ENCODE measurements at regions not wholly inside any gene's neighbourhood (a gene's known extent, or its start where the extent isn't known, plus 50 kb on each side); places are given as distances from the start of the nearest gene placed in this dataset.

GRCh38 chr7:70986297-70986696 is 145.6 kb upstream of the GALNT17 start:
- DNase-seq, result no peak

DNA sequence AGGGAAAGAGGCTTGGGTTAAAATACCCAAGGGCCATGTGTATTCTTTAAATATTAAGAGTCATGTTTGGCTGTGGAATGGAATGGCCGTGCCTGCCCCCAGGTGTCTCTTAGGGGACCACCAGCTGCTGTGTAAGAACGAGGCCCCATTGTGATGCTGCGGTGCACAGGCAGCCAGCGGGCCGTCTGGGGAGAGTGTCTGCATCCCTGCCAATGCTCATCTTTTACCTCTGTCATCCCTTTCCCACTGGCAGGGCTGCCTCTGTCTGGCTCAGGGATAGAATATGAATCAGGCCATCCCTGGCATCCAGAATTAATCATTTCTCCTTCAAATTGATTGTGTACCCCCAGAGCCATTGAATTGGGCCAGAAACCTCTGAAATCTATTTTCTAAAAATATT is 137.8 kb upstream of the GALNT17 start:
- no peak for DNase-seq

GRCh38 chr7:70997261-70997660 is 134.7 kb upstream of the GALNT17 start:
- peak; percentile 88 to 91 for DNase-seq

DNA sequence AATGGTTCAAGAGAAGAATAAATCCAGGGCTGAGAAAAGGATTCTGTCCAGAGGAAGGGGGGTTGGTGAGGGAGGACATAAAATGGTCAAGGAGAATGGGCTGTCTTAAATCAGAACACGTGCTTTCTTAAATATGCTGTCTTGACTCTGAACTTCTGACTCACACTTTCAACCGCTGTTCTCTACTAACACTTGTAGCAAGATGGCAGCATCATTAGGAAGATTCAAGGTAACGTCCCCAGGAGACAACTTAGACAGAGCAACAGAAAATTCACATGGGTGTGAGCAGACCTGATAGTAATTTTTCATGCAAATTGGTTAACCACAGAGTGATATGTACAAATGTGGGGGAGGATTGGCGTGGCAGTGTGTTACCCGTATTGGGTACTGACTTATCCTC is 126.8 kb upstream of the GALNT17 start:
- DNase-seq, result no peak

DNA sequence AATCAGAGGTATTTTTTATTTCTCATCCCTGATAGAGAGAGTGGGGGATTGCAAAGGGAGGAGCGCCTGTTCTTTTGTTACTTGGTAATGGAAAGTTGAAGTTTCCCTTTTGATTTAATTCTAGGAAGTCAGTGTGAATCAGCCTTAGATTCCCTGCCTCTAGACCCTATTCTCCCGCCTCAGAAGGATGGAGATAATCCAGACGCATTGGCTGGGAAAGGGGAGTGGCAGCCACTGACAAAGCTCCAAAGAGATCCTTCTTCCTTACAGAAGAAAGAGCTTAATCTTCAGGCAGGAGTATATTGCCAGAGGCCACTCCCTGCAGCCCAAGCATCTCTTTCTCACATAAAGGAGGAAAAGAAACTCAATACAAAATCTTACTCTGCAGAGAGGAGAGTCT is 122.3 kb upstream of the GALNT17 start:
- no peak for DNase-seq

GRCh38 chr7:71015252-71015900 is 116.6 kb upstream of the GALNT17 start:
- DNase-seq, result peak in 1 of 2 donors; percentile 16

DNA sequence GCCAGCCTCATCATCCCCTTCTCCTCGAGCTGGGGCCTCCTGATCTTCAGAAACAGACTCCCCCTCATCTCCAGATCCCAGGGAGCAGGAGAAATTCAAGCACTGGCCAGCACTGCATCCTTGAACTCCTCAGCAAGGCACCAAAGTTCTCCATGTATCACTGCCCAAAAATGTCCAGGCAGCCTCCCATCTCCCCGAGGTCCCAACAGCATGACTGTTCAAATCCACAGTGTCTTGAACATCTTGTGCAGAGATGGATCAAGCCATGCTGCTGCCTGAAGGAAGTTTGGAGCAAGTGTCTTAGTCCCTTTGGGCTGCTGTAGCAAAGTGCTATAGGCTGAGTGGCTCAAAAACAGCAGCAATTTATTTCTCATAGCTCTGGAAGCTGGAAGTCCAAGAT is 115.5 kb upstream of the GALNT17 start:
- no peak for DNase-seq

DNA sequence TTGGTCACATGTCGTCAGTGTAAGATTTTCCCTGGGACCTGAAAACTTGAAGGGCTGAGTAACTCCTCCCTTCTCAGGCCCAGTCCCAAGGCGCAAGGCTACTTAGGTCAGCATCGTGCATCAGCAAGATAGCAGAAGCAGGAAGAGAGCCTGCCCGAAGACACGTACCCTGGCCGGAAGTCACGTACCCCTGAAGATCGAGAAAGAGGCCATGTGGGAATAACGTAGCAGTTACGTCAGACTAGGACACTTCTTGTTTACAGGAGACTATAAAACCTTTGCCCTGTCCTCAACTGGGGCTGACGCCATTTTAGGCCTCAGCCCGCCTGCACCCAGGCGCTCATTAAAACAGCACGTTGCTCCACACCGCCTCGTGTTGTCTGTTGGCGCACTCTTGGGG is 114.3 kb upstream of the GALNT17 start:
- no peak for DNase-seq

DNA sequence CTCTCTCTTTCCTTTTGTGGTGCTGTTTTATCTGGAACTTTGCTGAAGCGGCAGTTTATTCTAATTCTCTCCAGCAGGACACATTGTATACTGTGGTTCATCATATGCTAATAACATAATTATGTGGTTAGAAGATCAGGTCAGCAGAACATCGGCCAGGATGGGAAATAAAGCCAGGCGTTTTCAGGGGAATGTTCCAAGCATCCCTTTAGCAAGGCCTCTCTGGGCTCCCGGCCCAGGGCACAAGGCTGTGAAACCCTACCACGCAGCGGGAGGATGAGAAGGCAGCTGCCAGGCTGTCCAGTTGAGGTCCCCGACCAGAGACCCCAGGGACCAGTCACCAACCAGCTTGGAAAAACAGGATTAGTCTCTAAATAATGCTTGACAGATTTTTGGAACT is 112.2 kb upstream of the GALNT17 start:
- DNase-seq, result peak; percentile 74 to 84

- peak in 1 of 2 donors; percentile 37 for DNase-seq
Measured at GRCh38 chr7:71021131-71021530, 110.8 kb upstream of the GALNT17 start.

DNA sequence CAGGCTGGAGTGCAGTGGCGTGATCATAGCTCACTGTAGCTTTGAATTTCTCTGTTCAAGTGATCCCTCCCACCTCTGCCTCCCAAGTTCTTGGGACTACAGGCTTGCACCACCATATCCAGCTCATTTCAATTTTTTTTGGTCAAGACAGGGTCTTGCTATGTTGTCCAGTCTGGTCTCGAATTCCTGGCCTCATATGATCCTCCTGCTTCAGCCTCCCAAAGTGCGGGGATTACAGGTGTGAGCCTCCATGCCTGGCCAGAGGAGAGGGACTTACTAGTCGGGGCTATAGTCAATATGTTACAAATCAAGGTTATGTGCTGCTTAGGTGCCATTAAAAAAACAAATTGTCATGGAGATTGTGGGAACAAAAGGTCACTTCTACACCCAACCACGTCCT is 105.3 kb upstream of the GALNT17 start:
- no peak for DNase-seq

GRCh38 chr7:71034243-71034642 is 97.7 kb upstream of the GALNT17 start:
- no peak for DNase-seq

- DNase-seq, result peak in 1 of 2 donors; percentile 1
Measured at GRCh38 chr7:71042591-71042990, 89.4 kb upstream of the GALNT17 start.

- no peak for DNase-seq
Measured at GRCh38 chr7:71050492-71050891, 81.5 kb upstream of the GALNT17 start.

- DNase-seq, result no peak
Measured at GRCh38 chr7:71055504-71055903, 76.4 kb upstream of the GALNT17 start.

DNA sequence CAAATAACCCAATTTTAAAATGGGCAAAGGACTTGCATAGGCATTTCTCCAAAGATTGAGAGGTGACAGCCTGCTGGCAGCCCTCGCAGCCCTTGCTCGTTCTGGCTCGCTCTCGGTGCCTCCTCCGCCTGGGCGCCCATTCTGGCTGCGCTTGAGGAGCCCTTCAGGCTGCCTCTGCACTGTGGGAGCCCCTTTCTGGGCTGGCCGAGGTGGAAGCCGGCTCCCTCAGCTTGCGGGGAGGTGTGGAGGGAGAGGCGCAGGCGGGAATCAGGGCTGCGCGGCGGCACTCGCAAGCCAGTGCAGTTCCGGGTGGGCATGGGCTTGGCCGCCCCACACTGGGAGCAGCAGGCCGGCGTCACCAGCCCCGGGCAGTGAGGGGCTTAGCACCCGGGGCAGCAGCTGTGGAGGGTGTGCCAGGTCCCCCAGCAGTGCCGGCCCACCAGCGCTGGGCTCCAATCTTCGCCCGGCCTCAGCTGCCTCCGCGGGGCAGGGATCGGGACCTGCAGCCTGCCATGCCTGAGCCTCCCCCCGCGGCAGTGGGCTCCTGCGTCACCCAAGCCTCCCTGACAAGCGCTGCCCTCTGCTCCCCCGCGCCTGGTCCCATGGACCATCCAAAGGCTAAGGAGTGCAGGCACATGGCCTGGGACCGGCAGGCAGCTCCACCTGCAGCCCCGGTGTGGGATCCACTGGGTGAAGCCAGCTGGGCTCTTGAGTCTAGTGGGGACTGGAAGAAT is 54.0 kb upstream of the GALNT17 start:
- no peak for DNase-seq

Data from right lung (tissue), 2 donors.